ENCODE measurements at regions not wholly inside any gene's neighbourhood (a gene's known extent, or its start where the extent isn't known, plus 50 kb on each side); places are given as distances from the start of the nearest gene placed in this dataset.
"Not testable (repeated sequence)": the region's sequence is repeated elsewhere in the genome, so short reads cannot be mapped to it uniquely, and the experiment has no call there.

DNA sequence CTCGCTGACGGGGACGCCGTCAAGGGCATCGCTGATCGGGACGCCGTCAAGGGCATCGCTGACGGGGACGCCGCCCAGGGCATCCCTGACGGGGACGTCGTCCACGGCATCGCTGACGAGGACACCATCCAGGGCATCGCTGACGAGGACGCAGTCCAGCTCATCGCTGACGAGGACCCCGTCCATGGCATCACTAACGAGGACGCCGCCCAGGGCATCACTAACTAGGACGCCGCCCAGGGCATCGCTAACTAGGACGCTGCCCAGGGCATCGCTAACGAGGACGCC lies 945.2 kb downstream of the TUBA3C start:
- DNase-seq, result peak; percentile 4

DNA sequence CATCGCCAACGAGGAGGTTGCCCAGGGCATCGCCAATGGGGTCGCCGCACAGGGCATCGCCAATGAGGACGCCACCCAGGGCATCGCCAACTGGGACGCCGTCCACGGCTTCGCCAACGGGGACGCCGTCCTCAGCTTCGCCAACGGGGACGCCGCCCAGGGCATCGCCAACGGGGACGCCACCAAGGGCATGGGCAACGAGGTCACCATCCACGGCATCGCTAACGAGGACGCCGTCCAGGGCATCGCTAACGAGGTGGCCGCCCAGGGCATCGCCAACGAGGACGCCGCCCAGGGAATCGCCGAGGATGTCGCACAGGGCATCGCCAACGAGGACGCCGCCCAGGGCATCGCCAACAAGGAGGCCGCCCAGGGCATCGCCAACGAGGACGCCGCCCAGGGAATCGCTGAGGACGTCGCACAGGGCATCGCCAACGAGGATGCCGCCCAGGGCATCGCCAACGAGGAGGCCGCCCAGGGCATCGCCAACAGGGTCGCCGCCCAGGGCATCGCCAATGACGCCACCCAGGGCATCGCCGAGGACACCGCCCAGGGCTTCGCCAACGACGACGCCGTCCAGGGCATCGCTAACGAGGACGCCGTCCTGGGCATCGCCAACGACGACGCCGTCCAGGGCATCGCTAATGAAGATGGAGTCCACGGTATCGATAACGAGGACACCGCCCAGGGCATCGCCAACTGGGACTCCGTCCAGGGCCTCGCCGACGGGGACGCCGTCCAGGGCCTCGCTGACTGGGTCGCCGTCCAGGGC lies 945.7 kb downstream of the TUBA3C start:
- DNase-seq, result no peak

DNA sequence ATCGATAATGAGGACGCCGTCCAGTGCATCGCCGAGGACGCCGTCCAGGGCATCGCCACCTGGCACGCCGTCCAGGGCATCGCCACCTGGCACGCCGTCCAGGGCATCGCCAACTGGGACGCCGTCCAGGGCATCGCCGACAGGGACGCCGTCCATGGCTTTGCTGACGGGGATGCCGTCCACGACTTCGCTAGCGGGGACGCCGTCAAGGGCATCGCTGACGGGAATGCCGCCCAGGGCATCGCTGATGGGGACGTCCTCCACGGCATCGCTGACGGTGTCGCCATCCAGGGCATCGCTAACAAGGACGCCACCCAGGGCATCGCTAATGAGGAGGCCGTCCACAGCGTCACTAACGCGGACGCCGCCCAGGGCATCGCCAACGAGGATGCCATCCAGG lies 946.5 kb downstream of the TUBA3C start:
- no peak for DNase-seq

DNA sequence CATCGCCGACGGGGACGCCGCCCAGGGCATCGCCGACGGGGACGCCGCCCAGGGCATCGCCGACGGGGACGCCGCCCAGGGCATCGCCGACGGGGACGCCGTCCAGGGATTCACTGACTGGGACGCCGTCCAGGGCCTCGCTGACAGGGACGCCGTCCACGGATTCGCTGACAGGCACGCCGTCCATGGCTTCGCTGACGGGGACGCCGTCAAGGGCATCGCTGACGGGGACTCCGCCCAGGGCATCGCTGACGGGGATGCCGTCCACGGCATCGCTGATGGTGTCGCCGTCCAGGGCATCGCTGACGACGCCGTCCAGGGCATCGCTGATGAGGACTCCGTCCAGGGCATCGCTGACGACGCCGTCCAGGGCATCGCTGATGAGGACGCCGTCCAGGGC lies 947.2 kb downstream of the TUBA3C start:
- not testable (repeated sequence) for DNase-seq

DNA sequence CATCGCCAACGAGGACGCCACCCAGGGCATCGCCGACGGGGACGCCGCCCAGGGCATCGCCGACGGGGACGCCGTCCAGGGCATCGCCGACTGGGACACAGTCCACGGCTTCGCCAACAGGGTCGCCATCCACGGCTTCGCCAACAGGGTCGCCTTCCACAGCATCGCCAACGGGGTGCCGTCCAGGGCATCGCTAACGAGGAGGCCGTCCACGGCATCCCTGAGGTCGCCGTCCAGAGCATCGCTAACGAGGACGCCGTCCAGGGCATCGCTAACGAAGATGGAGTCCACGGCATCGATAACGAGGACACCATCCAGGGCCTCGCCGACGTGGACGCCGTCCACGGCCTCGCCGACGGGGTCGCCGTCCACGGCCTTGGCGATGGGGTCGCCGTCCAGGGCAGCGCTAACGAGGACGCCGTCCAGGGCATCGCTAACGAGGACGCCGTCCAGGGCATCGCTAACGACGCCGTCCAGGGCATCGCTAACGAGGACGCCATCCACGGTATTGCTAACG lies 947.8 kb downstream of the TUBA3C start:
- DNase-seq, result no peak

DNA sequence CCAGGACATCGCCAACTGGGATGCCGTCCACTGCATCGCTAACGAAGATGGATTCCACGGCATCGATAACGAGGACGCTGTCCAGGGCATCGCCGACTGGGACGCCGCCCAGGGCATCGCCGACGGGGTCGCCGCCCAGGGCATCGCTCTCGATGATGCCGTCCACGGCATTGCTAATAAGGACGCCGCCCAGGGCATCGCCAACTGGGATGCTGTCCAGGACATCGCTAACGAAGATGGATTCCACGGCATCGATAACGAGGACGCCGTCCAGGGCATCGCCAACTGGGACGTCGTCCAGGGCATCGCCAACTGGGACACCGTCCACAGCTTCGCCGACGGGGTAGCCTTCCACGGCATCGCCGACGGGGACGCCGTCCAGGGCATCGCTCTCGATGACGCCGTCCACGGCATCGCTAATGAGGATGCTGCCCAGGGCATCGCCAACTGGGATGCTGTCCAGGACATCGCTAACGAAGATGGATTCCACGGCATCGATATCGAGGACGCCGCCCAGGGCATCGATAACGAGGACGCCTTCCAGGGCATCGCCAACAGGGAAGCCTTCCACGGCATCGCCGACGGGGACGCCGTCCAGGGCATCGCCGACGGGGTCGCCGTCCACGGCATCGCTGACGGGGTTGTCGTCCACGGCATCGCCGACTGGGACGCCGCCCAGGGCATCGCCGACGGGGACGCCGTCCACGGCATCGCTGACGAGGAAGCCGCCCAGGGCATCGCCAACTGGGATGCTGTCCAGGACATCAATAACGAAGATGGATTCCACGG lies 948.4 kb downstream of the TUBA3C start:
- DNase-seq, result no peak

DNA sequence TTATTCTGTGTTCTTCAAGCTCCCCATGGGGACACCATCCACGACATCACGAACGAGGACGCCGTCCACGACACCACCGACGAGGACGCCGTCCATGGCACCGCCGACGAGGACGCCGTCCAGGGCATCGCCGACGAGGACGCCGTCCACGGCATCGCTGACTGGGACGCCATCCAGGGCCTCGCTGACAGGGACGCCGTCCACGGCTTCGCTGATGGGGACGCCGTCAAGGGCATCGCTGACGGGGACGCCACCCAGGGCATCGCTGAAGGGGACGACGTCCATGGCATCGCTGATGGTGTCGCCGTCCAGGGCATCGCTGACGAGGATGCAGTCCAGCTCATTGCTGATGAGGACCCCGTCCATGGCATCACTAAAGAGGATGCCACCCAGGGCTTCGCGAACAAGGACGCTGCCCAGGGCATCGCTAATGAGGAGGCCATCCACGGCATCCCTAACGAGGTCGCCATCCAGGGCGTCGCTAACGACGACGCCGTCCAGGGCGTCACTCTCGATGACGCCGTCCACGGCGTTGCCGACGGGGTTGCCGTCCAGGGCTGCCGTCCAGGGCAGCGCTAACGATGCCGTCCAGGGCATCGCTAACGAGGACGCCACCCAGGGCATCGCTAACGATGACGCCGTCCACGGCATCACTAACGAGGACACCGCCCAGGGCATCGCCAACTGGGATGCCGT lies 949.2 kb downstream of the TUBA3C start:
- DNase-seq, result no peak

DNA sequence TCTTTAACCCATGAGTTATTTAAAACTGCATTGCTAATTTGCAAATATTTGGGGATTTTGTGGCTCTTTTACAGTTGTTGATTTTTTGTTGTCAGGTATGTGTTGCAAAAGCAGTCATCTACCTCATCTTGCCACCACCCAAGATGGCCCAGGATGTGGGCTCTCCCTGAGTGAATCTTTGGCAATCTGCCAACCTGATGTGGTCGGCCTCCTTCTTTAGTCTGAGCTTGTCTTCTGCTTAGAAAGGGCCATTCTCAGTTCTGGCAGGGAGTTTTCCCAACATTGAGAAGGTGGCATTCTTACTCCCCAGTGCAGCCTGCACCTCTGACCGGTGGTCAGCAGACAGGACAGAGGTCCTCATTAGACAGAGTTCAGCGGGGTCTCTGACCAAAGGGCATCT lies 957.2 kb downstream of the TUBA3C start:
- DNase-seq, result not testable (repeated sequence)

DNA sequence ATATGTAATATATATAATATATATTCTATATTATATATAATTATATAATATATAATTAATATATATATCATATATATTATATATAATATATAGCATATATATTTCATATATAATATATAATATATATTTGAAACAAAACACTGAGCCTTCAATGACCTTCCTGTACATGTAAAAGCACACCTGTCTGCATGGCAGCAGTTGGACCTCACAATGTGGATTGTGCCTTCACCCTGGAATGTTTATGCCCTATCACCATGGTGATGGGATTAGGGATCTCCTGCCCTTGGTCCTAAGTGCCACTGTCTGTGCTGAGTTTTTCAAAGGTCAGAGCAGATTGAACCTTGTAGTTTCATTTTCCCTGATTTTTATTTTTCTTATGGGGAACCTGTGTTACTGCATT lies 966.9 kb downstream of the TUBA3C start:
- not testable (repeated sequence) for DNase-seq

DNA sequence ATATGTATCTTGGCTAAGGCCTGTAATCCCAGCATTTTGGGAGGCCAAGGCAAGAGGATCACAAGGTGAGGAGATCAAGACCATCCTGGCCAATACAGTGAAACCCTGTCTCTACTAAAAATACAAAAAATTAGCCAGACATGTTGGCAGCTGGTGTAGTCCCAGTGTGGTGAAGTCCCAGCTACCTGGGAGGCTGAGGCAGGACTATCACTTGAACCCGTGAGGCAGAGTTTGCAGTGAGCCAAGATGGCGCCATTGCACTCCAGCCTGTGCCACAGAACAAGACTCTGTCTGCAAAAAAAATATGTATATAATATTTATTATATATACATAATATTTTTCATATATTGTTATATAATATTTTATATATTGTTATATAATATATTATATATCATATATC lies 968.1 kb downstream of the TUBA3C start:
- DNase-seq, result not testable (repeated sequence)

DNA sequence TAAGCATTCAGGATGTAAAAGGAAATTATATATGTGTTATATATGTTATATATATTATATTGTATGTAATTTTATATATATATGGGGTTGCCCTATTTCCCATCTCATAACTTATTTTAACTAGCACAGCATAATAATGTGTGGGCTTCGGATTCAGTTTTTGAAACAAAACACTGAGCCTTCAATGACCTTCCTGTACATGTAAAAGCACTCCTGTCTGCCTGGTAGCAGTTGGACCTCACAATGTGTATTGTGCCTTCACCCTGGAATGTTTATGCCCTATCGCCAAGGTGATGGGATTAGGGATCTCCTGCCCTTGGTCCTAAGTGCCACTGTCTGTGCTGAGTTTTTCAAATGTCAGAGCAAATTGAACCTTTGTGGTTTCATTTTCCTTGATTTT lies 968.8 kb downstream of the TUBA3C start:
- DNase-seq, result no peak

DNA sequence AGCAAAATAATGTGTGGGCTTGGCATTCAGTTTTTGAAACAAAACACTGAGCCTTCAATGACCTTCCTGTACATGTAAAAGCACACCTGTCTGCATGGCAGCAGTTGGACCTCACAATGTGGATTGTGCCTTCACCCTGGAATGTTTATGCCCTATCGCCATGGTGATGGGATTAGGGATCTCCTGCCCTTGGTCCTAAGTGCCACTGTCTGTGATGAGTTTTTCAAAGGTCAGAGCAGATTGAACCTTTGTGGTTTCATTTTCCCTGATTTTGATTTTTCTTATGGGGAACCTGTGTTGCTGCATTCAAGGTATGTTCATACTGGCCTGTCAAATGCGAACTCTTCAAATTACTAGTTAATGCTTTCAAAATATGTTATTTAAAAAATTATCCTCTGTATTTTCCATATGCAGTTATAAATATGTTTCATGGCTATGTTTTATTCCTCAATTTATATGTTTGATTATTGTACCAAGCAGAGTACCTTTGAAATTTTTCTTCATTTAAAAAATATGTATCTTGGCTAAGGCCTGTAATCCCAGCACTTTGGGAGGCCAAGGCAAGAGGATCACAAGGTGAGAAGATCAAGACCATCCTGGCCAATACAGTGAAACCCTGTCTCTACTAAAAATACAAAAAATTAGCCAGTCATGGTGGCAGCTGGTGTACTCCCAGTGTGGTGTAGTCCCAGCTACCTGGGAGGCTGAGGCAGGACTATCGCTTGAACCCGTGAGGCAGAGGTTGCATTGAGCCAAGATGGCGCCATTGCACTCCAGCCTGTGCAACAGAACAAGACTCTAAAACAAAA lies 969.7 kb downstream of the TUBA3C start:
- DNase-seq, result not testable (repeated sequence)

DNA sequence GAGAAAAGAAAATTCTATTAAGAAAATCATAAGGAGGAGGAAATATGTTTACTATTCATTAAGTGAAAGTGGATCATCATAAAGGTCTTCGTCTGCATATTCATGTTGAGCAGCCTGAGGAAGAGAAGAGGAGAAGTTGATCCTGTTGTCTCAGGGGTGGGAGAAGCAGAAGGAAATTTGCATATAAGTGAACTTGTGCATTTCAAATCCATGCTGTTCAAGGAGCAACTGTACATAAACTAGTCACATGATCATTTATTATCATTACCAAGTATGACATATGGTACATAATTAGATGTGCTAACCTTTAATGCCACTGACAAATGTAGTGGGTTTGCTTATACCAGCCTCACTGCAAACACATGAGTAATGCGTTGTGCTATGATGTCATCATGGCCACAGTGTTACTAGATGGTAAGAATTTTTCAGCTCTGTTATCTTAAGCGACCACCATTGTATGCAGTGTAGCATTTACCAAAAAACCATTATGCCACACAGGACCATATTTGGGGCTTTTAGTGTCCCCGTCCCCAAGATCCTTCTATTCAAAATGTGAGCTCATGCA lies 976.9 kb downstream of the TUBA3C start:
- not testable (repeated sequence) for DNase-seq

DNA sequence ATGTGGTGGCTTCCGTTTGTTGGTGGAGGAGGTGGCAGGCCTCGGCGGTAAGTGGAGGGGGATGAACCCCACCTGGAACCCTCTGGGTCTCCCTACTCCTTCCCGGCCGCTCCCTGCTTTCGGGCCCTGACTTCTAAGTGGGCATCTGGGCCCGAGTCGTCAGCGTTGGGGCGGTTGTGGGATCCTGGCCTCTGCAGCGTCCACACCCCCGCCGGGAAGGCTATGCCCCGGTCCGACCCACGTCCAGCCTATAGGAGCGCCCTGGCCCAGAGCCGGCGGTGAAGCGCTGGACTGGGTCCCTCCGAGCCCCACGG lies 986.3 kb downstream of the TUBA3C start:
- not testable (repeated sequence) for DNase-seq

DNA sequence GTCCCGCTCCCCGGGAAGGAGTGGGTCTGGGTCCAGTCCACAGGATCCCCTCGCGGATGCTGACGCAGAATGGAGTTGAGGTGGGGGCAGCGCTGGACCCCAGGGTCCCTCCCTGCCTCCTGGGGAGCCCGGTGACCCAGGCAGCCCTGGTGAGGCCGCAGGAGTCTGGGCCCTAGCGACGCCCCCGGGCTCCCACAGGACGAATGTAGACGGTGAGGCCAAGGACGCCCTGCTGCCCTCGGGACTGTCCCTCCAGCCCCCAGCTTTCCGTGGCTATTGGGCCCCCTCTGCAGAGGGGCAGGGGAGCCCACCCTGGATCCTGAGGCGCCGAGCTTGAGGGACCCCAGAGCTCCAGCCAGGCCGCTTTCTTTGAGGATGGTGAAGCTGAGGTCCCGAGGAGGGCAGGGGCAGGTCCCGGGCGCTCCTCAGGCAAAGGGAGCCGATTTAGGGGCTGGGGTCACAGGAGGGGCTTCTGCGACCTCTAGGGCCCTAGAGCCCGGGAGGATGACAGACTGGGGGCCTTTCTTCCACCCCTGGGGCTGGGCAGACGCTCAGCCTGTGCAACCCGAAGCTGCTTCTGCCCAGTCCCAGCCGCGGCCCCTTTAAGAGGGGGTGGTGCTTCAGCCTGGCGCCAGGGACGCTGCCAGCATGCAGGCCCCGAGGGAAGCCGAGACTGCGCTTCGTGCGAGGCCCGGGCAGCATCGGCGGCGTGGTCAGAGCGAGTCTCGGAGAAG lies 986.8 kb downstream of the TUBA3C start:
- DNase-seq, result not testable (repeated sequence)

DNA sequence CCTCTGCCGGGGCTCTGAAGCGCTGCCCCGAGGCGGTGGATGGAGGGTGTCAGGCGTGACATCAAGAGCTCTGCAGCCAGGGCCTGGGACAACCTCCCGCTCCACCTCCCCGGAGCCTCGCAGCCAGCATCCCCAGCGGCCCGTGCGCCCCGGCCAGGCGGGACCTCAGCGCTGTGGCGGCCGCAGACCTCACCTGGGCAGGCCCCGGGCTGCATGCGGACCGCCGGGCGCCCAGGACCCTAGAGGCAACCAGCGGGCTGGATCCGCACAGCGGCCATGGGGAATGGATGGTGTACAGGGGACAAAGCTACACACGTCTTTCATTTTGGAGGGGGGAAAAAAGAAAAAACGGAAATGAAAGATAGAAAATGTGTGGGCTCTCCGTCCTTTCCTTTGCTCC lies 987.5 kb downstream of the TUBA3C start:
- DNase-seq, result not testable (repeated sequence)
